ENCODE measurements at regions not wholly inside any gene's neighbourhood (a gene's known extent, or its start where the extent isn't known, plus 50 kb on each side); places are given as distances from the start of the nearest gene placed in this dataset.

DNA sequence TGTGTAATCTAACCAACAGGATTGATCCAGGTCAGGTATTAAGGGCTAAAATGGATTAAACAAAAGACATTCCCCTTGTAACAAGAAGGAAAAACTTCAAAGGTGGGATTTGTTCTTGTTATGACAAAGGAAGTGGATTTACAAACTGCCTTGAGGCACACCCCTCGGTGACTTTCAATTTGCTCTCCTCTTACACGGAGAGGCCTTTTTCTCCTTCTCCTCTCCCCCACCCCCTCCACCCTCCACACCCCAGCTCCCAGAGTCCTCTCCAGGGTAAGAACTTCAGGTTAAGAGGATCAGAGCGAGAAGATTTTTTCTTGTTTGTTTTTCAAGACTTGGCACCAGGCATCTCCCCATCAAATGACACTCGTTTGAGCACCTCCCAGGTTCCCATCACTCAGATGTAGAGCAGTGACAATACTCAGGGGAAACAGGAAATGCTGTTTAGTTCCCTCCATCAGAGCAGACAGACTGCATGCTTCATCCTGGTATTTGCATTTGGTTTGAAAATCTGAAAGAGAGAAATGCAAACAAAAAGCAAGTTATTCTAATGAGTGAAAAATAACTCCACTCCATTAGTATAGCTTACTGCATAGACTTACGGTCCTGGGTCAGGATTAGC is 77.6 kb upstream of the TMEM260 start:
- no peak for DNase-seq

DNA sequence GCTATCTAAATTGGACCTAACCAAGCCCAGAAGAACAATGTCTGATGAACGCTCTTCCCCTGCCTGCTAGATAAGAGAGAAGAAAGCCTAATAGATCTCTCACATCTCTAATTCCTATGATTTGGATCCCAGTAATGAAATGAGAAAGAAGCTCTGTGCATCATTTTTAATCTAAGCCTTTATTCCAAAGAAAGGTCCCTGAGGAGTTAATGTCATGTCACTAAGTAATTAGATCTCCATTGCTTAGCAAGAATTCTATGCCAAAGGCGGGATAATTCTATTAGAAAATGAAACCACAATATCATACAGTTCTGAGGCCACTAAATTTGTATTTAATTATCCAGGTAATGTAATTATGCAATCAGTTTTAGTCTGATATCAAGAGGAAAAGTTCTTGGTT is 74.2 kb upstream of the TMEM260 start:
- DNase-seq: no peak

DNA sequence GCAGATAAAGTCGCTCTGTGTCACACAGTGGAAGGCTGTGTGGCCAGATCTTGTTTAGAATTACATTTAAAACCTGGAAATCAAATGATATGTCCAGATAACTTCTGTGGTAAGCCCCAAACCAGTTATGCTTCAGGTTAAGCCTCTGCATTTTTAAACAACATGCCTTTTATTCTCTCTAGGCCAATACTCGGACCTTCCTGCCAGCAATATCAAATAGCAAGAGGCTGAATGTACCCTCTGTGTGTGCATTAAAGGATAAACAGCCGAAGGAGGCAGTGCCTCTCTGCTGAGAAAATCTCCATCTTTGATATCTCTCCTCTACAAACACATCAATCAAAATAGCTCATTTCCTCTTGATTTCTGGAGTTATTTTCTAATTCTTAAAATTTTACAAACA is 67.1 kb upstream of the TMEM260 start:
- DNase-seq: no peak

DNA sequence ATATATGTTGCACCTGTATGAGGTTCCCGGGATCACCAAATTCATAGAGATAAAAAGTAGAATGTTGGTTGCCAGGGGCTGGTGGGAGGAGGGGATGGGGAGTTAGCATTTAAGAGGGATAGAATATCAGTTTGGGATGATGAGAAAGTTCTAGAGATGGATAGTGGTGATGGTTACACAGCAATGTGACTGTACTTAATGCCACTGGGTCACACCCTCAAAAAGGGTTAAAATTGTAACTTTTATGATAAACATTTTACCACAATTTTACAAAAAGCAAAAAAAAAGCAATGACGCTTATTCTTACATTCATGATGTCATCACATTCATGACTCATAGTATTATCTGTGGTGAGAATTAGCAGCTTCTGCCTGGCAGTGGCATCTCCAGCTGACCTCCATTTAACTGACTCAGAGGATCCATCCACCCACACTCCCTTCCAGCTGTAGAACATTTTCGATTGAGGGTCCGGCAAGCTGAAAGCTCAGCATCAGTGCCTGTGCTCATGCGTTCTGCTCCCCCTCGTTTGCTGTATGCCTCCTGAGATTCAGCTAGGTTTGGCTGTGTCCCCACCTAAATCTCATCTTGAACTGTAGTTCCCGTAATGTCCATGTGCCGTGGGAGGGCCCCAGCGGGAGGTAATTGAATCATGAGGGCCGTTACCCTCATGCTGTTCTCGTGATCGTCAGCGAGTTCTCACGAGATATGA is 64.8 kb upstream of the TMEM260 start:
- DNase-seq: no peak

DNA sequence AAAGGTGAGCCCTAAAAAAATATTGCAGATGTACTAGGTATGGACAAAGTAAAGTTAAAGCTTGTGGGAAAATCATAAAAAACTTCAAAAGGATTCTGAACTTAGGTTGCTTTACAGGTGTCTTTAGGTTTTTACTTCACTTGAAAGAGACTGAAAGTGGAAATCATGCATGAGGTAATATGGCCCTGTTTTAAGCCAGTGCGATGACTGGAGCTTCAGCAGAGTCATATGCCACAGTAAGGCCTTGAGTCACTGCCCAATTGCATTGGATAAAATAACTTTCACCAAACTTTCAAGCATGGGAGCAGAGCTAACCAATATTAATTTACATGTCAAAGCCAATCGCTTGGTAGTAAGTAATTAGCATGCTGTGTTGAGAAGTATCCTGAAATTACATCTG is 63.9 kb upstream of the TMEM260 start:
- no peak for DNase-seq

DNA sequence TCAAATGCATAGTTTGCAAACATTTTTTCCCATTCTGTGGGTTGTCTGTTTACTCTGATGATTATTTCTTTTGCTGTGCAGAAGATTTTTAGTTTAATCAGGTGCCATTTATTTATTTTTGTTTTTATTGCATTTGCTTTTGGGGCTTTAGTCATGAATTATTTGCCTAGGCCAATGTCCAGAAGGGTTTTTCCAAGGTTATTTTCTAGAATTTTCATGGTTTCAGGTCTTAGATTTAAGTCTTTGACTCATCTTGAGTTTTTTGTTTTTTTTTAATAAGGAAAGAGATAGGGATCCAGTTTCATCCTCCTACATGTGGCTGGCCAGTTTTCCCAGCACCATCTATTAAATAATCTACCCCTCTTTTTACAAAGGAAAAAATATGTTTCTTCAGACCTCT is 57.2 kb upstream of the TMEM260 start:
- DNase-seq: no peak

DNA sequence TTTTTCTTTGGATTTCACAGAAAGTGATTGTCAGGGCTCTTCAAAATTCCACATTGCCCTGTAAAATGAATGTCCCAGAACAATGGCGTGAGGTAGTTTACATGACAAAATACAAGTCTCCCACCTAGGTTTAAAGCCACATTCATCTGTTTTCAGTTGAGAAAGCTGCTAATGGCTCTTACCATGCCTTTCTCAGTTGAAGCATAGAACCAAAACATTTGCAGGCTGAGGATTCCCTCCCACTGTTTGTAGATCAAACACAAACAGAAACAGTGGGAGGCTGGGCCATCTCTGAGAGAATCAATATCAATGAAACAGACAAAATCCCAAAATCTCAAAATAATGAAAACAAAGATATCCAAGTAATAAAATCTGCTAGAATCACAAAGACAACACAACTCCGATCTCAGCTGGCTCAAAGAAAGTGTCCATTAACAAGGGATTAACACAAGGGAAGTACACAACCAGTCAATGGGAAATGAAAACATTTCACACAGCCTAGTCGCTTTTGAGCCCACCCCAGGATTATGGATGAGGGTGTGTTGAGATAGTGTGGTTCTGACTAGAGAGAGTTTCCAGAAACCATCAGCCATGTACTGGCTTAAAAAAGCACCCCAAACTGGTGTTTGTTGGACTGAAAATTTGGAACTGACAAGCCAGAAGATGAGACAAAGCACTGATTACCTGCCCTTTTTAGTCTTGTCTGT is 54.5 kb upstream of the TMEM260 start:
- no peak for DNase-seq

DNA sequence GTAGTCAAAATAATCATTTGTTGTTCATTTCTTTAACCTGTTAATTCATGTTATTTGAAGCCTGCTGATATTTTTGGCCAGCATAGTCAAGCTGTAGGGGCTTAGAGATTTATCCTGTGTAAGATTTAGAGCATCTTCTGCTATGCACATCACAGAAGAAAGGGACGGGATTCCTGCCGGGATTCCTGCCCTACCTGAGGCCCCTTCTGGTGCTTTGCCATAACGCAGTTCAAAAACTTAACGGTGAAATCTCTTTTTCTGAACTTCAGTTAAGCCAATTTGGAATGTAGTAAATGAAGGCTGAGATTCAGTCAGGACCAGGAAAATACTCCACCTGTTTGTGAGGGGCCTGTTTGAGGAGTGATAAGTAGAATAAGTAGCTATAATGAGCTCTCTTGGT is 50.7 kb upstream of the TMEM260 start:
- DNase-seq: no peak

Data from muscle of arm (tissue), 1 donor.